Stimulated activated naive B cell treated with anti-CD40 and anti-IgM and Interleukin-4, amounts not matched to agents 10 μg/mL and 1 μg/mL and 100 μg/mL, for 72 hours (primary cell): ENCODE measurements at regions not wholly inside any gene's neighbourhood (a gene's known extent, or its start where the extent isn't known, plus 50 kb on each side); places are given as distances from the start of the nearest gene placed in this dataset.
A peak's percentile ranks its signal among the peaks of the same experiment; 100 is the strongest.
"Not testable (repeated sequence)": the region's sequence is repeated elsewhere in the genome, so short reads cannot be mapped to it uniquely, and the experiment has no call there.

Experiments used
- ATAC-seq, 2 donors: fragments of 150-1000 bp; cut with Tn5 transposase; replicated peaks; 2 replicates each; pipeline ENCODE4 v1.10.0; 2021; ENCODE audit warnings: moderate library complexity in 1 of 2
- DNase-seq: peaks from one replicate; pipeline ENCODE4 v3.0.0; 2021
- H3K27ac Mint-ChIP-seq: one replicate; pipeline ENCODE4 v1.8.0; 2022; ENCODE audit warnings: mild to moderate bottlenecking, mixed read lengths
- H3K27me3 Mint-ChIP-seq, 2 donors: one replicate each; pipeline ENCODE4 v1.8.0; 2022; ENCODE audit warnings: mixed read lengths in 2 of 2
- H3K36me3 Mint-ChIP-seq, 2 donors: one replicate each; pipeline ENCODE4 v1.8.0; 2022; ENCODE audit warnings: mixed read lengths in 2 of 2, mild to moderate bottlenecking in 1 of 2
- H3K4me1 Mint-ChIP-seq, 2 donors: one replicate each; pipeline ENCODE4 v1.8.0; 2022; ENCODE audit warnings: mixed read lengths in 2 of 2, mild to moderate bottlenecking in 1 of 2
- H3K4me3 Mint-ChIP-seq, 2 donors: one replicate each; pipeline ENCODE4 v1.8.0; 2022; ENCODE audit warnings: mild to moderate bottlenecking in 2 of 2, mixed read lengths in 2 of 2, moderate library complexity in 1 of 2
- H3K9me3 Mint-ChIP-seq, 2 donors: one replicate each; pipeline ENCODE4 v1.8.0; 2022; ENCODE audit warnings: mixed read lengths in 2 of 2, mild to moderate bottlenecking in 1 of 2

DNA sequence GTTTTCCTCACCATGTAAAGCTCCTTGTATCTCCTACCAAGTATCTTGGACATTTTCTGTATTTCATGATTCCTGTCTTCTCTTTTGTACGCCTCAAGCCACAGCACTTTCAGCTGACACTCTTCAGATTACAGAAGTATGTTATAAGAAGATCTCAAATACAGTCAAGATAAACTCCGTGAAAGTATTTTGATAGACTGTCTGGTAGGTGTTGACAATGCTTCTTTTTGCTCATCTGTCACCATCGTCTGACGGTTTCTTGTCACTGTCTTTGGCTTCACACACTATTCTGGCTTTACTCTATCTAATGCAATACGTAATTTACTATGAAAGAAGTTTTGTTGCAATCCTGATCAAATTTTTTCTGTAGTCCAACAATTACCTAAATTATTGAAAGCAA is 294.5 kb upstream of the CDH12 start:
- Mint-ChIP-seq H3K9me3 (peaks cover 0 to 6% of the 10 kb centered on the region in 2 donors), H3K36me3 (no peaks in the 10 kb centered on the region), H3K4me3 (no peak overlapping the region), H3K27ac (no peak overlapping the region), H3K27me3 (no peaks in the 10 kb centered on the region), H3K4me1 (no peaks in the 10 kb centered on the region)
- DNase-seq (no peak), ATAC-seq (no peak)

DNA sequence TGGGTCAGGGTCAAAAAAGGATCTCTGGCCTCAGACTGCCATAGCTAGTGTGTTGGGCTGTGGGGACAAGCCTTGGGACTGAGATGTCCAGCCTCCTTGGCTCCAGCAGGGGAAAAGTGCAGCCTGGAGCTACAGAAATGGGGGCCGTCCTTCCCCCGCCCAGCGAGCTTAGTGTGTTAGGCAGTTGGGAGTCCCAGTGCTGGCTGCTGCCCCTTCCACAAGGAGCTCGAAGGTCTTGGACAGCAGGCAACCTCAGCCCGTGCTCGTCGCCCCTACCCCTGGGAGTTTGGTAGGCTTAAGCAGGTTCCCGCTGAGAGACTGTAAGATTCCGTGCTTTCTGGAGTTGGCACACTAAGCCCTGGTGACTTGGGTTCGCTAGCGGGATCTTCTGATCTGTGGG is 293.0 kb upstream of the CDH12 start:
- H3K9me3 Mint-ChIP-seq, result peaks cover 0 to 5% of the 10 kb centered on the region in 2 donors
- H3K36me3 Mint-ChIP-seq, result no peaks in the 10 kb centered on the region
- no peak overlapping the region for H3K4me3 Mint-ChIP-seq
- no peaks in the 10 kb centered on the region for H3K4me1 Mint-ChIP-seq
- ATAC-seq (no peak), DNase-seq (no peak)
- H3K27ac Mint-ChIP-seq, result no peak overlapping the region
- no peaks in the 10 kb centered on the region for H3K27me3 Mint-ChIP-seq

DNA sequence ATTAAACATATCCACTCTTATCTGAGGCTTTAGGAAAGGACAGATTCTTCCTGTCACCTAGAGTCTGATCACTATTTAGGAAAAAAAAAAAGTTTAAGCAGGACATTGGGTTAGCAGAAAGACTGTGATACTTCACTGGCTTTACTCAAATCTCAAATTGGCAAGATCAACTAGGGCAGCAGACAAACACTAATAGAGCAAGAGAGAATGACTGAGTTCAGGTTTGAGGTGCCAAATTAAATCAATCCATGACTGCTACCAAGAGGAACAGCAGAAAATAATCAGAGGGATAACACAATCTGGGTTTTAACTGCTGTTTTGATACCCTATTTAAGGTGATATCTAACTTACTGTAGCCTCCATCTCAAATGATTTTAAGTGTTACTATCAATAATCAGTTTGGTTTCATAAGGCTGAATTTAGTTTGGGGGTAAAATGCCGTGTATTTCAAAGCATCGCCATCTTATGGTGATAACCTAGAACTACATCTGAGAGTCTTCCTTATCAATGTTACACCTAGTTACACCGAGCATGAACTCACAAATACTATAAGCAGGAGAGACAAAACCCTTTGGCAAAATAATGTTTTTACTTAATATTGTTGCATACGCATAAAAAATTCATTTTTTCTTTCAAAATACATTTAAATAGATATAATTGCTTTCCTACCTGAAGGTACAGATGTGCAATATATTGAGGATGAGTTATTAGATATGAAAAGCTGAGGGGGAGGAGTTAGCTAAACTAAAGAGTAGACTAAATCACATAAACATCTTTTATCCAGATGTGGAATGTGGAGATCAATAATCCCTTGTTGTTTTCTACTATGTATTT is 286.4 kb upstream of the CDH12 start:
- Mint-ChIP-seq H3K27ac (no peak overlapping the region), H3K36me3 (no peaks in the 10 kb centered on the region), H3K9me3 (no peaks in the 10 kb centered on the region), H3K4me1 (no peaks in the 10 kb centered on the region), H3K27me3 (no peaks in the 10 kb centered on the region), H3K4me3 (no peak overlapping the region)
- DNase-seq, result no peak
- peak; percentile 46 to 64 for ATAC-seq

DNA sequence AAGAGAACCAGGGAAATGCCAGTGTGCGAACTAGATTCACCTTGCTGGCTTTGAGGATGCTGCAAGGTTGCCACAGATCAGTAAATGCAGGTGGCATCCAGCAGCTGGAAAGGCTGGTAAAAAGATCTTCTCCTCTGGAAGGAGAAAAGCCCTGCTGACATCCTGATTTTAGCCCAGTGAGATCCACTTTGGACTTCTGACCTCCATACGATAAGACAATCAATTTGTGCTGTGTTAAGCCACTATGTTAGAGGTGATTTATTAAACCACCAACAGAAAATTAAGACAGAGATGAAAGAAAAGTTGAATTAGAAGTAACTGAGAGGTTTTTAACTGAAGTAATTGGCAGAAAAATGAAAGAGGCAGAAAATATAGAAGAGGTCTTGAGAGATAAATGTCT is 283.8 kb upstream of the CDH12 start:
- DNase-seq, result no peak
- no peaks in the 10 kb centered on the region for H3K9me3 Mint-ChIP-seq
- H3K36me3 Mint-ChIP-seq, result no peaks in the 10 kb centered on the region
- H3K4me1 Mint-ChIP-seq, result no peaks in the 10 kb centered on the region
- no peak for ATAC-seq
- no peak overlapping the region for H3K4me3 Mint-ChIP-seq
- H3K27me3 Mint-ChIP-seq, result no peaks in the 10 kb centered on the region
- no peak overlapping the region for H3K27ac Mint-ChIP-seq

DNA sequence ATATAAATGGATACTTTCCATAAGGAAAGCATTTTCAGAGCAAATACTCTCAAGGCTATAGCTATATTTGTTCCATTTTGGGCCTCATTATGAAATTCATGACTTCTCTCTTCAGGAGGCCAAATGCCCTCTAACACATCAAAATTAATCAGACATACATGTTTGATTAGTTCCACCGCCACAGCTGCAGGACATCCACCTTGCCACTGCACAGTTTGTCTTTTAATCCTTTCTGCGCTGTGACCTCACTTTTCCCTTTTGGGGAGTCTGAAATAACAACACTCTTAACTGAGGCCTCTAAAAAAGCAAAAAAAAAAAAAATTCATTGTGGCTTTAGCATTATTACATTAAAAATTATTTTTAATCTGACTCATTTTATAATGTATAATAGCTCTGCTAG is 279.1 kb upstream of the CDH12 start:
- Mint-ChIP-seq H3K4me1 (no peaks in the 10 kb centered on the region), H3K27me3 (no peaks in the 10 kb centered on the region), H3K27ac (no peak overlapping the region), H3K9me3 (peaks cover 0 to 4% of the 10 kb centered on the region in 2 donors), H3K36me3 (no peaks in the 10 kb centered on the region), H3K4me3 (no peak overlapping the region)
- no peak for DNase-seq
- ATAC-seq, result no peak

DNA sequence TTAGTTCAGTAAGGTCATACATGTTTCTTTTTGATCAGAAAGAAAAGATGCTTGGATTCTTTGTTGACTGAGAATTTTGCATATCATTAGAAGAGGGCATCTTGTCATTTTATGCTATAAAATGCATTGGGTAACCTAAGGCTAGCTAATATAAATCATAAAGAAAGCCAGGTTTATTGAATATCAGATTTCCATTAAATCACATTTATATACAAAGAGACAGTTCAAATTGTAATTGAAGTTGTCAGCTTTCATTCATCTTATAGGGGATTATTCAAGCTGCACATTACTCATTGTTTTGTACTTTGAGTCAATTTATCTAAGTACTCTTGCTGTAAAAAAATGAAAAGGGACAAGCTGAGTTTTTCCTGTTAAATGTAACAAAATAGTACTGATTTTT is 259.1 kb upstream of the CDH12 start:
- Mint-ChIP-seq H3K9me3 (peaks cover 0 to 1% of the 10 kb centered on the region in 2 donors), H3K36me3 (no peaks in the 10 kb centered on the region), H3K27ac (no peak overlapping the region), H3K4me3 (no peak overlapping the region), H3K27me3 (no peaks in the 10 kb centered on the region), H3K4me1 (no peaks in the 10 kb centered on the region)
- DNase-seq (no peak), ATAC-seq (no peak)

DNA sequence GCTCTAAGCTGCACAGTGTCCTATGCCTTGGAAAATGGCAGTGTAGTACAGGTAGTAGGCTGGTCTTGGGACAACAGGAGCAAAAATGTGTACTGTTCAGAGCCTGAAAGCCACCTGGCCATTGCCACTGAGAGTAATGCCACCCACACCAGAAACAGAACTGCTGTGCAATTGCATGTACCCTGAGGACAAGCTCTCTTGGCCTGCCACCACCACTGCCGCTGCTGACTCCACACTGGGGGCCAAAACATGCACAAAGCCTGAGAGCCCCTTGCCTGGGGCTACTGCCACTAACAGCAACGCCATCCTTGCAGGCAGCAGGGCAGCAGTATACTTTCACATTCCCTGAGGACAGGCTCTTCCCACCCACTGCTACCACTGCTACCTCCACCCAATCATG is 251.9 kb upstream of the CDH12 start:
- ATAC-seq (no peak), DNase-seq (no peak)
- H3K36me3 Mint-ChIP-seq, result no peaks in the 10 kb centered on the region
- peaks cover 0 to 7% of the 10 kb centered on the region in 2 donors for H3K27me3 Mint-ChIP-seq
- peaks cover 6 to 11% of the 10 kb centered on the region in 2 donors for H3K9me3 Mint-ChIP-seq
- H3K4me1 Mint-ChIP-seq, result no peaks in the 10 kb centered on the region
- no peak overlapping the region for H3K27ac Mint-ChIP-seq
- no peak overlapping the region for H3K4me3 Mint-ChIP-seq

DNA sequence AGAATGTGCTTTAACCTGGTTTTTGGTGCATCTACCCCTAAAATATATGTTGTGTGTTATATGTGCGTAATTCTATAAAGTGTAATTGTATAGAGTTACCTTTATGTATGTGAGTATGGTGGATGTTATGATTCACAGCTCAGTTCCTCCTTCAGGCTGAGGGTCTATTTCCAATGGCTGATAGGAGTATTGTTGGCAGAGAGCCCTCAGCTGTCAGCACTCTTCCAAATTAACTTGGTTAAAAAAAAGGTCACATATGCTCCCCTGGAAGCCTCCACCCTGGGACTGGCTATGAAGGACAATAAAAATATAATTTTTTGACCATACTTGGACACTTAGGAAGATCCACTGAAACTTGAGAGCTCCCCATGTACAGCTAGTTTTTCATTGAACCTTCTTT is 250.4 kb upstream of the CDH12 start:
- peaks cover 0 to 7% of the 10 kb centered on the region in 2 donors for H3K27me3 Mint-ChIP-seq
- ATAC-seq (no peak), DNase-seq (no peak)
- no peaks in the 10 kb centered on the region for H3K36me3 Mint-ChIP-seq
- no peak overlapping the region for H3K27ac Mint-ChIP-seq
- peaks cover 6 to 11% of the 10 kb centered on the region in 2 donors for H3K9me3 Mint-ChIP-seq
- H3K4me1 Mint-ChIP-seq, result no peaks in the 10 kb centered on the region
- no peak overlapping the region for H3K4me3 Mint-ChIP-seq

DNA sequence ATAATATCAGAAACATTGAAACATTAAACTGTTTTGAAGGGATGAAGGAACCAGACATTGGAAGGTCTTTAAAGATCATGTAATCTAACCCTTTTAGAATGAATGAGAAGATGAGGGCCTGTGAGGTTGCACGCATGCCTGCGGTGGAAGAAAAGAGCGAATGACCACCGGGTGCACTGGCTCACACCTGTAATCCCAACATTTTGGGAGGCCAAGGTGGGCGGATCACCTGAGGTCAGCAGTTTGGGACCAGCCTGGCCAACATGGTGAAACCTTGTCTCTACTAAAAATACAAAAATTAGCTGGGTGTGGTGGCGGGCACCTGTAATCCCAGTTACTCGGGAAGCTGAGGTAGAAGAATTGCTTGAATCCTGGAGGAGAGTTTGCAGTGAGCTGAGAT is 242.3 kb upstream of the CDH12 start:
- H3K27ac Mint-ChIP-seq, H3K4me3 Mint-ChIP-seq, ATAC-seq, H3K9me3 Mint-ChIP-seq, DNase-seq, H3K36me3 Mint-ChIP-seq, H3K4me1 Mint-ChIP-seq, H3K27me3 Mint-ChIP-seq: not testable (repeated sequence)

DNA sequence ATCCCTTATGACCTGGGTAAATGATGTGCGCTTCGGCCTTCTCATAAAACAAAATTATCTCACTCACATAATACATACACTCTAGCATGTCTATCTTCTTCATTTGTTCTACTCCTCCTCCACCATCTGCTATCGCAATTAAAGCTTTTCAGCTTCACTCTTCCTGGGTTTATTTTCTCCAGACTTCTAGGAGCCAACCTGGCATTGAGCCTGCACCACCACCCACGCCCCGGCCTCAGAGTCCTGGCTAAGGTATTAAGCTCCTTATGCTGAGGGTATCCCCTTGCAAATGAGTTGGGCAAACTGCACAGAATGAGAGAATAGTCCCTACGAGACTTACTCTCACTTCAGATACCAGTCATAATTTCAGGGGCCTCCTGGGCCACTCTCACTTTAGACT is 236.1 kb upstream of the CDH12 start:
- DNase-seq, result no peak
- no peaks in the 10 kb centered on the region for H3K9me3 Mint-ChIP-seq
- ATAC-seq, result no peak

DNA sequence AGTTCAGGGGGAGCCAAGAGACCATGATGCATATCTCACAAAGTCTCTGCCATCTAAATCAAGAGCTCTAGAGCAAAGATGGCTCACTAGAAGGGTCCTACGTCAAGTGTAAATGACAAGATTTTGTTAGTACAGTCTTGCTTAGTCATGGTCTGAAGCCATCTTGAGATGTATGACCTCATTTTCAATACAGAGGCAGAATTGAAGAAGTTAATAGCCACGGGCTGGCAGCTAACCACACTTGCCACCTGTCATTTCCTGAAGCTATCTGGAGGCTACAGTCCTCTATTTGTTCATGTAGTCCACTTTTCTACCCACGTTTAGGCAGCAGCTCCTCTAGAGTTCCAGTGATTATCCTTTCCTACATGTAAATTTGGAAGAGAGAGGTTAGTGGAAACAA is 231.7 kb upstream of the CDH12 start:
- no peak overlapping the region for H3K4me3 Mint-ChIP-seq
- H3K4me1 Mint-ChIP-seq, result peaks cover 0 to 1% of the 10 kb centered on the region in 2 donors
- DNase-seq, result peak; percentile 2
- peaks cover 0 to 2% of the 10 kb centered on the region in 2 donors for H3K9me3 Mint-ChIP-seq
- H3K27me3 Mint-ChIP-seq, result no peaks in the 10 kb centered on the region
- H3K36me3 Mint-ChIP-seq, result no peaks in the 10 kb centered on the region
- ATAC-seq, result peak; percentile 64 to 87
- no peak overlapping the region for H3K27ac Mint-ChIP-seq

More for the DNA sequence above, 236.1 kb upstream of the CDH12 start:
- Mint-ChIP-seq H3K4me3 (no peak overlapping the region), H3K36me3 (no peaks in the 10 kb centered on the region), H3K27me3 (no peaks in the 10 kb centered on the region), H3K4me1 (peaks cover 0 to 1% of the 10 kb centered on the region in 2 donors), H3K27ac (no peak overlapping the region)

DNA sequence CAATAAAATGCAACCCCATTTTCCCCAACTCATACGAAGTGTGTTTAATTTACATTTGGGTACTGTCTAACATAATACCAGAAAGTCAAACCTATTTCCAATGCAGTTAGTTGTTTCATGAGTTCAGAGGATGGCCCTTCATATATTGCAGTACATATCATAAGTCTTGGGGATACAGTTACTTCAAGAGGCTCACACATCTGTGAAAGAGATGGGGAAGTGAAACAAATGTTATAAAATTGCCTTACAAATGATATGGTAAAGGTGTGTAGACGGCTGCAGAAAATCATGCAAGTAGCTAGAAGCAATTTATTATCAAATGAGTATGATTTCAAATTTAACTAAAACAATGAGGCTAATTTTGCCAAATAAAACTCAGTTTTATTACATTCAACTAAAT is 219.0 kb upstream of the CDH12 start:
- no peak overlapping the region for H3K4me3 Mint-ChIP-seq
- peaks cover 0 to 2% of the 10 kb centered on the region in 2 donors for H3K9me3 Mint-ChIP-seq
- no peak for DNase-seq
- peak; percentile 68 to 86 for ATAC-seq
- H3K27me3 Mint-ChIP-seq, result no peaks in the 10 kb centered on the region
- no peak overlapping the region for H3K27ac Mint-ChIP-seq
- peaks cover 7 to 8% of the 10 kb centered on the region in 2 donors for H3K4me1 Mint-ChIP-seq
- H3K36me3 Mint-ChIP-seq, result no peaks in the 10 kb centered on the region

DNA sequence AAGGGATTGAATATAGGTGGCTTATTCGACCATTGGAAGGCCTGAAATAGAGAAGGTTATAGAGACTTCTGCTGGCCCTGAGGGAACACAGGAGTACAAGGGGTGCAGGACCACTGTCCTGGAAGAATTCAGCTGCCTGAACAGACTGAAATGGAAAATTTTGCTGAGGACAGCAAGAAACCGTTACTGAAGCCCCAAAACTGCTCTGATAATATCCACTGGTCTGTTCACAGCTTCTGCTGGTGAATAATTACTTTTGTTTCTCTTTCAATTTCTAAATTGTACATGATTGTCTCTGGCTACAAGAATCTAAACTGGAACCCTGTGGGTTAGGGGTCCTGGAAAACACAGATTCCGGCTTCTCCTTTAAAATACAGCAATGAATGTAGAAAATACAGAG is 218.5 kb upstream of the CDH12 start:
- no peak overlapping the region for H3K27ac Mint-ChIP-seq
- H3K36me3 Mint-ChIP-seq, result no peaks in the 10 kb centered on the region

DNA sequence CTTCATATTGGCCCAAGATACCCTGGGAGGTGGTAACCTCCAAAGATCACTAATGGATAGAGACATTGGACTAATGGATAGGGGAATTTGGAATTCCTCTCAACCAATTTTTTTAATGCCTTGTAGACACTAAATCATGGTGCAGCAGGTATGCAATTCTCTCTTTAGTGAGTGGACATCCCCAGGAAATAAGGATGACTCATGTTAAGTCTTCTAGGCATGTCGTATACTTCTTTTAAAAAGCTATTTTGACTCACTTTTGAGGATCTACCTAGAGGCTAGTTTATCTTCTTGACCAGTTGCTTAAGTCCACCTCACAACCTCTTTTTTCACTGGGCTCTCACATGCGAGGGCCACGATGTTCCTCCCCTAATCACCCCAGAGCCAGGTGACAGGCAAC is 211.6 kb upstream of the CDH12 start:
- Mint-ChIP-seq H3K27me3 (no peaks in the 10 kb centered on the region), H3K9me3 (peaks cover 0 to 2% of the 10 kb centered on the region in 2 donors), H3K4me3 (no peak overlapping the region), H3K36me3 (no peaks in the 10 kb centered on the region), H3K4me1 (peaks cover 0 to 7% of the 10 kb centered on the region in 2 donors), H3K27ac (no peak overlapping the region)
- DNase-seq (no peak), ATAC-seq (no peak)

More for the DNA sequence above, 218.5 kb upstream of the CDH12 start:
- H3K4me3 Mint-ChIP-seq, result no peak overlapping the region
- H3K9me3 Mint-ChIP-seq, result peaks cover 0 to under 1% of the 10 kb centered on the region in 2 donors
- DNase-seq (no peak), ATAC-seq (peak in 1 of 2 donors; percentile 46)
- H3K27me3 Mint-ChIP-seq, result no peaks in the 10 kb centered on the region
- peaks cover 7 to 13% of the 10 kb centered on the region in 2 donors for H3K4me1 Mint-ChIP-seq

DNA sequence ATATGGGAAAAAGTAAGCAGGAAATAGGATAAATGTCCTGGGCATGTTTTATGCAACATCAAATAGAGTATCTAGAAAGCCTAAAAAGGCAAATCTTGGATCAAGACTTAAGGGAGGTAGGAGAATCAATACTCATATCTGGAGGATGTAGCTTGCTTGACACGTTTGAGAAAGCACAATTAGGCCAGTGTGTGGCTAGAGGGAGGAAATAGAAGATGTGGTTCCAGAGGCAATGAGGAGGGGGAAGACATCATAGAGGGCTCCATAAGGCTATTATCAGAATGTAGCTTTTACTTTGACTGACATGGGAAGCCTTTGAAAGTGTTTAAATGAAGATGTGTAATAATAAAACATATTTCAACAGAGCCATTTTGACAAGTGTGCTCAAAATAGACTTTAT is 200.7 kb upstream of the CDH12 start:
- Mint-ChIP-seq H3K27ac (no peak overlapping the region), H3K4me3 (no peak overlapping the region), H3K9me3 (no peaks in the 10 kb centered on the region)

More for the DNA sequence above, 200.7 kb upstream of the CDH12 start:
- Mint-ChIP-seq H3K4me1 (no peaks in the 10 kb centered on the region), H3K27me3 (no peaks in the 10 kb centered on the region), H3K36me3 (no peaks in the 10 kb centered on the region)
- no peak for ATAC-seq
- DNase-seq, result no peak
